ENCODE measurements at regions not wholly inside any gene's neighbourhood (a gene's known extent, or its start where the extent isn't known, plus 50 kb on each side); places are given as distances from the start of the nearest gene placed in this dataset.

- CTCF ChIA-PET, result no interaction called here
- no peak for ATAC-seq
- H3K9me3 ChIP-seq, result no peaks in the 10 kb centered on the region
- FAIRE-seq, result no peak
- H3K4me1 ChIP-seq, result no peaks in the 10 kb centered on the region
- no peak for DNase-seq (ENCODE audit: low read depth in 1 of 2, low spot score in 1 of 2)
- TF ChIP-seq RARB (CRISPR knock-in tag; IDR thresholded peaks at IDR 0.05) (no peak), CTCF (IDR thresholded peaks at IDR 0.05) (no peak)
- no peak overlapping the region for H3K4me3 ChIP-seq
- POLR2A ChIA-PET, result no interaction called here
- no peak overlapping the region for H3K4me2 ChIP-seq
- H3K27ac ChIP-seq, result no peak overlapping the region
- 33% methylated on average over 2 of the region's 2 CpGs for WGBS (ENCODE audit: missing lambda C conversion rate)
Observed at GRCh38 chr7:113491305-113491704, 373.0 kb upstream of the SMIM30 start.

- CTCF ChIA-PET, result no interaction called here
- POLR2A ChIA-PET, result no interaction called here
- TF ChIP-seq ZC3H11A (IDR thresholded peaks at IDR 0.05) (no peak), REST (IDR thresholded peaks at IDR 0.05) (no peak; the same call in 1 of the 2 replicates), BCL3 (IDR thresholded peaks at IDR 0.05) (no peak), JUNB (IDR thresholded peaks at IDR 0.05) (no peak), CEBPB (IDR thresholded peaks at IDR 0.05) (no peak), USF2 (IDR thresholded peaks at IDR 0.05) (no peak), HMGXB4 (CRISPR knock-in tag; IDR thresholded peaks at IDR 0.05; ENCODE audit: borderline replicate concordance) (no peak), BHLHE40 (IDR thresholded peaks at IDR 0.05; ENCODE audit: low read depth, low read length) (no peak), ZFP36 (IDR thresholded peaks at IDR 0.05; ENCODE audit: borderline replicate concordance, partially characterized antibody) (no peak), FOSL2 (IDR thresholded peaks at IDR 0.05) (no peak), FOSL2 (CRISPR knock-in tag; IDR thresholded peaks at IDR 0.05) (no peak), ZNF302 (CRISPR knock-in tag; IDR thresholded peaks at IDR 0.05) (no peak), NFE2L2 (conservative IDR thresholded peaks at IDR 0.05; ENCODE audit: low read length) (no peak), HOXB5 (CRISPR knock-in tag; IDR thresholded peaks at IDR 0.05) (no peak), POLR2AphosphoS2 (conservative IDR thresholded peaks at IDR 0.05; ENCODE audit: low read length) (no peak), SMC3 (IDR thresholded peaks at IDR 0.05) (no peak), RAD21 (conservative IDR thresholded peaks at IDR 0.05 in 1 of 2, IDR thresholded peaks at IDR 0.05 in 1 of 2) (no peak), KDM5A (IDR thresholded peaks at IDR 0.05) (no peak), RCOR1 (IDR thresholded peaks at IDR 0.05; ENCODE audit: low read depth, low read length) (no peak), ESRRA (IDR thresholded peaks at IDR 0.05; ENCODE audit: borderline replicate concordance, low read length) (no peak), HES2 (IDR thresholded peaks at IDR 0.05) (no peak)
- Histone ChIP-seq H3K27ac (no peak overlapping the region), H3K4me1 (no peaks in the 10 kb centered on the region), H3K4me3 (no peak overlapping the region), H3K4me2 (no peak overlapping the region), H3K9me3 (no peaks in the 10 kb centered on the region)
- ATAC-seq (no peak), FAIRE-seq (no peak), DNase-seq (ENCODE audit: low read depth in 1 of 2, low spot score in 1 of 2) (no peak)
- 3% methylated on average over 6 of the region's 16 CpGs for WGBS (ENCODE audit: missing lambda C conversion rate)
Observed at GRCh38 chr7:113487925-113488731, 369.8 kb upstream of the SMIM30 start.

Measured in A549 (cell line).